DND-41 (cell line): ENCODE measurements at regions not wholly inside any gene's neighbourhood (a gene's known extent, or its start where the extent isn't known, plus 50 kb on each side); places are given as distances from the start of the nearest gene placed in this dataset.

ENCODE experiments used
- CTCF ChIP-seq: IDR thresholded peaks from 2 replicates; pipeline ENCODE4 v1.5.1; 2012; ENCODE audit warnings: borderline replicate concordance, low read length, moderate library complexity, mild to moderate bottlenecking; ENCODE audit not compliant: poor library complexity, severe bottlenecking; ENCODE audit errors: extremely low read depth
- EZH2 ChIP-seq: IDR thresholded peaks from 3 replicates; pipeline ENCODE4 v1.6.1; 2012; ENCODE audit warnings: borderline replicate concordance, low read depth, mild to moderate bottlenecking, moderate library complexity, low read length, inconsistent platforms; ENCODE audit not compliant: severe bottlenecking

- TF ChIP-seq CTCF (no peak), EZH2 (no peak)
Measured at GRCh38 chr7:46633200-46633599, 712.1 kb upstream of the IGFBP3 start.
